ENCODE measurements at regions not wholly inside any gene's neighbourhood (a gene's known extent, or its start where the extent isn't known, plus 50 kb on each side); places are given as distances from the start of the nearest gene placed in this dataset.

DNA sequence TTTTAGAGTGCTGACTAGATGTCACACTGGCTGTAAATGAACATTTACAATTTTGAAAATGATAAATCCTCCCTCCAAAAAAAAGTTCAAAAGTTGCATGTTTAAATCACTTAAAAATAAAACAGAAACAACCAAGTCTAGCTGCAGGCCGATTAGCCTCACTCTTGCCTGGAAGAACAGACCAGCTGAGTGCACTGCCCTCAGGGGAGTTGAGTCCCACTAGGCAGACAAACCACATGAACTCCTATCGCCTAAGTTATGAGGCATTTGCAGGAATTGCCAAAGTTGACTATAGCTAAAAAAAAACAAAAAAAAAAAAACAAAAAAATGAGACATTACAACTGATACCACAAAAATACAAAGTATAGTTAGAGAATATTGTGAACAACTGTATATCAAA is 510.0 kb downstream of the ANKRD7 start:
- TF ChIP-seq, protein P1, sequence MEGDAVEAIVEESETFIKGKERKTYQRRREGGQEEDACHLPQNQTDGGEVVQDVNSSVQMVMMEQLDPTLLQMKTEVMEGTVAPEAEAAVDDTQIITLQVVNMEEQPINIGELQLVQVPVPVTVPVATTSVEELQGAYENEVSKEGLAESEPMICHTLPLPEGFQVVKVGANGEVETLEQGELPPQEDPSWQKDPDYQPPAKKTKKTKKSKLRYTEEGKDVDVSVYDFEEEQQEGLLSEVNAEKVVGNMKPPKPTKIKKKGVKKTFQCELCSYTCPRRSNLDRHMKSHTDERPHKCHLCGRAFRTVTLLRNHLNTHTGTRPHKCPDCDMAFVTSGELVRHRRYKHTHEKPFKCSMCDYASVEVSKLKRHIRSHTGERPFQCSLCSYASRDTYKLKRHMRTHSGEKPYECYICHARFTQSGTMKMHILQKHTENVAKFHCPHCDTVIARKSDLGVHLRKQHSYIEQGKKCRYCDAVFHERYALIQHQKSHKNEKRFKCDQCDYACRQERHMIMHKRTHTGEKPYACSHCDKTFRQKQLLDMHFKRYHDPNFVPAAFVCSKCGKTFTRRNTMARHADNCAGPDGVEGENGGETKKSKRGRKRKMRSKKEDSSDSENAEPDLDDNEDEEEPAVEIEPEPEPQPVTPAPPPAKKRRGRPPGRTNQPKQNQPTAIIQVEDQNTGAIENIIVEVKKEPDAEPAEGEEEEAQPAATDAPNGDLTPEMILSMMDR (conservative IDR thresholded peaks at IDR 0.05; ENCODE audit: low read depth, low read length) = no peak
- no peak for DNase-seq (ENCODE audit: low read depth)
- no peak overlapping the region for H3K4me3 ChIP-seq (ENCODE audit: low read length)

DNA sequence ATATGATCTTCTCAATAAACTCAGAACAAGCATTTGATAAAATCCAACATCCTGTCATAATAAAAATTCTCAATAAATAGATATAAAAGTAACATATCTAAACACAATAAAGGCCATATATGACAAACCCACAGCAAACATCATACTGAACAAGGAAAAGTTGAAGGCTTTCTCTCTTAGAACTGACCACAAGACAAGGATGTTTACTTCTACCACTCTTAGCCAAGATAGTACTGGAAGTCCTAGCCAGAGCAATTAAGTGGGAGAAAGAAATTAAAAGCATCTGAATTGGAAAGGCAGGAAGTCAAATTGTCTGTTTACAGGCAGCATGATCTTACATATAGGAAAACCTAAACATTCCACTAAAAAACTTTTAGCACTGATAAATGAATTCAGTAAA is 510.9 kb downstream of the ANKRD7 start:
- TF ChIP-seq, protein P1 (conservative IDR thresholded peaks at IDR 0.05; ENCODE audit: low read depth, low read length) = no peak
- DNase-seq (ENCODE audit: low read depth) = no peak
- H3K4me3 ChIP-seq (ENCODE audit: low read length) = no peak overlapping the region

DNA sequence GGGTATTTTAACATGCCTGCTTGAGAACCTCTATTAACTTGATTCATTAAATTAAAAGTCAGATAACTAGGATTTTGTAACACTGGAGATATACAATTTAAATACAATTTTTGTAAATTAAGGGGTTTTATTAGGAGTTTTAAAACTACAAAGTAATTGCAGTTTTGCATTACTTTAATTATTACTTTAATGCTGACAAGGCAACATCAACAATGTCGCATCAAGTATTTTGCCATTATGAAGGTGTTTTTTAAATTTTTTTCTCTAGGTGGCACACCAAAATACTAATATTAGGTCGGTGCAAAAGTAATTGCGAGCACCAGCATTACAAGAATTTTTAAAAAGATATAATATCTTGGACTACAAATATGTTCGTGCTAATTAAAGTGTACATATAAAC is 513.4 kb downstream of the ANKRD7 start:
- TF ChIP-seq, protein P1 (conservative IDR thresholded peaks at IDR 0.05; ENCODE audit: low read depth, low read length) = no peak
- DNase-seq (ENCODE audit: low read depth) = no peak
- no peak overlapping the region for H3K4me3 ChIP-seq (ENCODE audit: low read length)

DNA sequence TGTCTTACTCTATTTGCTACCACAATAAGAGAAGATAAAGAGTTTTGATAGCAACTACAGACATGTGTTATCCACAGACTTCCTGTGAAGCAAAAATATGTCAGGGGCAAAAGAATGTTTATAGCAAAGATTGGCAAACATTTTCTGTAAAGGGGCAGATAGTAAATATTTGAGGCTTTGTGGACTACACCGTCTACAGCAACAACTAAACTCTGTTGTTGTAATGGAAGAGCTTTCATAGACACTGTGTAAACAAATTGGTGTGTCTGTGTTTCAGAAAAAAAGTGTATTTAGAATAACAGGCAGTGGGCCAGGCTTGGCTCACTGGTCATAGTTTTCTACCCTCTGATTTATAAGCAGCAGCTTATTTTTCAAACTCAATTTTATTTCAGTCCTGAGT is 521.4 kb downstream of the ANKRD7 start:
- no peak for DNase-seq (ENCODE audit: low read depth)
- no peak overlapping the region for H3K4me3 ChIP-seq (ENCODE audit: low read length)
- TF ChIP-seq, protein P1 (conservative IDR thresholded peaks at IDR 0.05; ENCODE audit: low read depth, low read length) = no peak

DNA sequence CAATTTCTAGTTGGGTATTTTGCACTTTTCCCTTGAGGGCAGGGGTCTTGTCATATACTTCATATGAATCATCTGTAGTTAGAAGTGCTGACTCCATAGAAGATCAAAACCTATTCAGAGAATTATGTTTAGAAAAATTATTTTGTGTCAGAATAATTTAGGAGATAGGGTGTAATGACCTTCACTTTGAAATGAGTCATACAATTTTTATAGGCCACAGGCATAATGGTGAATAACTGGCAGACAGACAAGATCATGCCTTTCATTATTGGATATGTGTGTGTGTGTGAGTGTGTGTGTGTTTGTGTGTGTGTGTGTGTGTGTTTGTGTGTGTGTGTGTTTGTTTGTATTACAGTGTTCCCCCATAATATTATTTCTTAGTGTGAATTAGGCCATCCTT is 523.0 kb downstream of the ANKRD7 start:
- no peak overlapping the region for H3K4me3 ChIP-seq (ENCODE audit: low read length)
- DNase-seq (ENCODE audit: low read depth) = peak; percentile 6
- TF ChIP-seq, protein P1 (conservative IDR thresholded peaks at IDR 0.05; ENCODE audit: low read depth, low read length) = no peak

DNA sequence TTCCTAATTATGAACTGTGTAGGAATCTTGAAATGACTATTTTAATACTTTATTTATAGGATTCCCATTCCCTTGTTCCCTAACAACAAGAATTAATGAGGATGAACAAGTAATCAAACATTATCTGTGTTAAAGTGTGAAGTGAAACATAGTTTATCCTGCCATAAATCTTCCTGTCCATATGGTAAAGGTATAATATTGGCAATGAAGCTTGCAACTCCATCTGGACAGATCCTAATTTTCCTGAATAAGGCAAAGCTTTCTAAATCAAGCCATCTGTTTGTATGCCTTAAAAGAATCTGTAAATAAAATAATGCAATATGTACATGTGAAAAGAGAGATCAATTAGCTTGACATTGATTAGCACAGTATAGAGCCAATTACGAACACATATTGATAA is 529.0 kb downstream of the ANKRD7 start:
- H3K4me3 ChIP-seq (ENCODE audit: low read length) = no peak overlapping the region
- no peak for DNase-seq (ENCODE audit: low read depth)
- TF ChIP-seq, protein P1 (conservative IDR thresholded peaks at IDR 0.05; ENCODE audit: low read depth, low read length) = no peak

DNA sequence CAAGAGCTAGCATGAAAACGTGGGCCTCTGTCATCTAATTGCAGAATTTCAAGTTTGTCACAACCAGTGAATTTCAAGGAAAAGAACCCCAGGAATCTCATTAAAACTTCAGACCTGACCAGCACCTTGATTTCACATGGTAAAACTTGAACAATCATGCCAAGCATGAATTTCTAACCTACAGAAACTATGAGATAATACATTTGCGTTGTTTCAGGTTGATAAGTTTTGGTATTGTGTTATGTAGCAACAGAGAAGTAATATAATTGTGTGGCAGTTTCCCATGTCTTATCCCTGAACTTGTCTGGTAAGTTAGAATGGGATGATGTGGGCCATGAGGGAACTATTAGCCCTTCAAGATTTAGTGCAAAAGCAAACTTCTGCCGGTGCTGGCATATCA is 530.1 kb downstream of the ANKRD7 start:
- no peak overlapping the region for H3K4me3 ChIP-seq (ENCODE audit: low read length)
- TF ChIP-seq, protein P1 (conservative IDR thresholded peaks at IDR 0.05; ENCODE audit: low read depth, low read length) = no peak
- DNase-seq (ENCODE audit: low read depth) = no peak

All from retinal pigment epithelial cell (primary cell).